HepG2 (cell line): ENCODE measurements at regions not wholly inside any gene's neighbourhood (a gene's known extent, or its start where the extent isn't known, plus 50 kb on each side); places are given as distances from the start of the nearest gene placed in this dataset.

ENCODE experiments used
- BRCA1 ChIP-seq: sonication (generic); formaldehyde crosslinking; IDR thresholded peaks from 2 replicates; pipeline ENCODE4 v1.4.0; 2020; ENCODE audit warnings: missing genetic modification reagents
- CTCF ChIP-seq: sonication (generic); formaldehyde crosslinking; IDR thresholded peaks from 2 replicates; pipeline ENCODE4 v1.5.0; 2020; ENCODE audit warnings: mild to moderate bottlenecking, missing genetic modification reagents, moderate library complexity
- MXI1 ChIP-seq: IDR thresholded peaks from 3 replicates; pipeline ENCODE4 v1.6.1; 2012; ENCODE audit warnings: low read depth, low read length, inconsistent platforms, borderline replicate concordance
- YY1 ChIP-seq: IDR thresholded peaks from 2 replicates; pipeline ENCODE4 v1.6.1; 2011; ENCODE audit warnings: low read length, low read depth, moderate library complexity, mild to moderate bottlenecking; ENCODE audit not compliant: insufficient read depth, insufficient replicate concordance
- ZNF263 ChIP-seq: sonication (generic); formaldehyde crosslinking; IDR thresholded peaks from 2 replicates; pipeline ENCODE4 v1.4.0; 2020; ENCODE audit warnings: missing genetic modification reagents
- ZNF660 ChIP-seq: sonication (generic); formaldehyde crosslinking; IDR thresholded peaks from 2 replicates; pipeline ENCODE4 v1.5.1; 2020; ENCODE audit warnings: mild to moderate bottlenecking, low read depth, missing genetic modification reagents, borderline replicate concordance
- TF ChIP-seq, protein P1 (sequence below), 2 experiments: sonication (generic) in 1 of 2; formaldehyde crosslinking in 1 of 2; IDR thresholded peaks; 2 replicates each; pipeline versions ENCODE4 v1.5.1 to v1.6.1; 2011 to 2020; ENCODE audit warnings: borderline replicate concordance in 1 of 2, low read depth in 1 of 2, low read length in 1 of 2, mild to moderate bottlenecking in 1 of 2, missing genetic modification reagents in 1 of 2, moderate library complexity in 1 of 2

DNA sequence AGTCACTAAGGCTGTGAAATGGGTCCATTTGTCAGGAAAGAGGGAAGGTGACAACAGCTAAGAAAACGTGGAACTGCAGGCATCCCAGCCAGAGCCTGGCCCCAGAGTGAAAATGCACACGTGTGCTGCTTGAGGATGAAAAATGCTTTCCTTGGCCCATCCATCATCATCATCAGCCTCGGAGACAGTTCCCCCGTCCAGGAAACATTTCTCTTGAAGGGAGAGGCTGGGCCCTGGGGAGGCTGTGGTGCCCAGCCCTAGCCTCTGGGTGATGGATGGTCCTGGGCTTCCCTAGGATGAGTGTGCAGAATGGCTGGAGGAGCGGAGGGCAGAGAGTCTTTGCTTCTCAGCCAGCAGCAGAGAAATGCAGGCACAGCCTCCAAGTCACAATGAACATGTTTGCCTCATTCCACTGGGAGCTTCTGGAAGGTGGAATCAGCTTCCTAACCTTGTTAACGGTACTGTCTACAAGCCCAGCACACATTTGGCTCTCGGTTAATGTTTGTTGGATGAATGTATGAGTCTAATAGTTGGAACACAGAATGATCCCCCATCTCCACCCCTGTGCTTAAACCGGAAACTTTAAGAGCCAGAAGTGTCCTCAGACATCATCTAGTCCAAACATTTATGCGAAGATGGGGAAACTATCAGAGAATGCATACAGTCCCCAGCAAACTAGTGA is 164.0 kb downstream of the RDH14 start:
- TF ChIP-seq YY1 (no peak), CTCF (CRISPR knock-in tag) (no peak), ZNF263 (CRISPR knock-in tag) (no peak), ZNF660 (CRISPR knock-in tag) (no peak), BRCA1 (CRISPR knock-in tag) (no peak), MXI1 (no peak)
- TF ChIP-seq, protein P1, sequence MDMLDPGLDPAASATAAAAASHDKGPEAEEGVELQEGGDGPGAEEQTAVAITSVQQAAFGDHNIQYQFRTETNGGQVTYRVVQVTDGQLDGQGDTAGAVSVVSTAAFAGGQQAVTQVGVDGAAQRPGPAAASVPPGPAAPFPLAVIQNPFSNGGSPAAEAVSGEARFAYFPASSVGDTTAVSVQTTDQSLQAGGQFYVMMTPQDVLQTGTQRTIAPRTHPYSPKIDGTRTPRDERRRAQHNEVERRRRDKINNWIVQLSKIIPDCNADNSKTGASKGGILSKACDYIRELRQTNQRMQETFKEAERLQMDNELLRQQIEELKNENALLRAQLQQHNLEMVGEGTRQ (IDR thresholded peaks at IDR 0.05; ENCODE audit: low read depth, low read length), result no peak
- TF ChIP-seq, protein P1 (CRISPR knock-in tag; IDR thresholded peaks at IDR 0.05; ENCODE audit: borderline replicate concordance), result no peak
